Stimulated activated CD4-positive, alpha-beta T cell treated with anti-CD3 and anti-CD28 coated beads, Interleukin-1b, Interleukin-23, amount 100 ng/mL, for 24 hours (primary cell): ENCODE measurements at regions not wholly inside any gene's neighbourhood (a gene's known extent, or its start where the extent isn't known, plus 50 kb on each side); places are given as distances from the start of the nearest gene placed in this dataset.

Source experiments
- DNase-seq, 4 experiments: peaks; one replicate each; pipeline ENCODE4 v3.0.0-alpha.2; 2020; ENCODE audit warnings: low read depth in 4 of 4, low spot score in 1 of 4

- no peak for DNase-seq
Observed at GRCh38 chr15:68871507-68871906, 50.8 kb upstream of the ANP32A start.

- no peak for DNase-seq
Observed at GRCh38 chr15:68874788-68875187, 54.1 kb upstream of the ANP32A start.

GRCh38 chr15:68875377-68876116, 54.8 kb upstream of the SPESP1 start:
- DNase-seq = peak; percentile 85 to 97 (median 89)

GRCh38 chr15:68877626-68878025, 52.7 kb upstream of the SPESP1 start:
- DNase-seq = no peak

- DNase-seq = no peak
Observed at GRCh38 chr15:68880382-68880781, 49.9 kb upstream of the SPESP1 start.
